Astrocyte (in vitro differentiated cells and primary cell): ENCODE measurements at regions not wholly inside any gene's neighbourhood (a gene's known extent, or its start where the extent isn't known, plus 50 kb on each side); places are given as distances from the start of the nearest gene placed in this dataset.

Experiments
- DNase-seq: peaks from one replicate; pipeline ENCODE4 v3.0.0-alpha.2; 2010; ENCODE audit warnings: low read depth
- FAIRE-seq: peaks from 2 replicates; lab custom pipeline; 2011; peaks lifted over from hg19 to GRCh38; lab: Jason Lieb, UNC
- H2AFZ ChIP-seq: 2 replicates; pipeline ENCODE4 v1.6.0; 2012; ENCODE audit warnings: low read depth, low read length, inconsistent platforms
- H3K27ac ChIP-seq: 2 replicates; pipeline ENCODE4 v1.5.1; 2011; ENCODE audit warnings: low read depth, low read length, inconsistent platforms
- H3K27me3 ChIP-seq: 2 replicates; pipeline ENCODE4 v1.6.0; 2011; ENCODE audit warnings: low read length, inconsistent platforms; ENCODE audit not compliant: insufficient read depth
- H3K36me3 ChIP-seq: 2 replicates; pipeline ENCODE4 v1.5.1; 2011; ENCODE audit warnings: low read length, inconsistent platforms; ENCODE audit not compliant: insufficient read depth
- H3K4me1 ChIP-seq: 2 replicates; pipeline ENCODE4 v1.5.1; 2011; ENCODE audit warnings: low read length, inconsistent platforms; ENCODE audit not compliant: insufficient read depth
- H3K4me2 ChIP-seq: 2 replicates; pipeline ENCODE4 v1.6.0; 2012; ENCODE audit warnings: low read length, inconsistent platforms
- H3K4me3 ChIP-seq: 2 replicates; pipeline ENCODE4 v1.5.1; 2011; ENCODE audit warnings: low read depth, mild to moderate bottlenecking, low read length, inconsistent platforms; ENCODE audit not compliant: insufficient read depth
- H3K79me2 ChIP-seq: 2 replicates; pipeline ENCODE4 v1.6.0; 2012; ENCODE audit warnings: mild to moderate bottlenecking, low read length, inconsistent platforms; ENCODE audit not compliant: insufficient read depth
- H3K9ac ChIP-seq: 2 replicates; pipeline ENCODE4 v1.6.0; 2012; ENCODE audit warnings: mild to moderate bottlenecking, low read length, inconsistent platforms
- H3K9me3 ChIP-seq: 2 replicates; pipeline ENCODE4 v1.5.1; 2012; ENCODE audit warnings: low read depth, mild to moderate bottlenecking, low read length, inconsistent platforms; ENCODE audit not compliant: insufficient read depth
- H4K20me1 ChIP-seq: 2 replicates; pipeline ENCODE4 v1.6.0; 2012; ENCODE audit warnings: low read length, inconsistent platforms; ENCODE audit not compliant: insufficient read depth
- H3K27ac Mint-ChIP-seq: one replicate; pipeline ENCODE4 v1.8.0; 2021; ENCODE audit warnings: mild to moderate bottlenecking, mixed read lengths; ENCODE audit not compliant: unreplicated experiment
- H3K27me3 Mint-ChIP-seq: one replicate; pipeline ENCODE4 v1.8.0; 2021; ENCODE audit warnings: low read depth, mixed read lengths; ENCODE audit not compliant: unreplicated experiment
- H3K36me3 Mint-ChIP-seq: one replicate; pipeline ENCODE4 v1.8.0; 2021; ENCODE audit warnings: low read depth, mixed read lengths; ENCODE audit not compliant: unreplicated experiment
- H3K4me1 Mint-ChIP-seq: one replicate; pipeline ENCODE4 v1.8.0; 2021; ENCODE audit warnings: low read depth, mixed read lengths; ENCODE audit not compliant: unreplicated experiment
- H3K4me3 Mint-ChIP-seq: one replicate; pipeline ENCODE4 v1.8.0; 2021; ENCODE audit warnings: mild to moderate bottlenecking, moderate library complexity, mixed read lengths; ENCODE audit not compliant: unreplicated experiment
- H3K9me3 Mint-ChIP-seq: one replicate; pipeline ENCODE4 v1.8.0; 2021; ENCODE audit warnings: mild to moderate bottlenecking, mixed read lengths; ENCODE audit not compliant: unreplicated experiment
- CTCF ChIP-seq: IDR thresholded peaks from 2 replicates; pipeline ENCODE4 v1.5.1; 2011; ENCODE audit warnings: low read depth, mild to moderate bottlenecking, inconsistent platforms, low read length, moderate library complexity; ENCODE audit not compliant: insufficient read depth
- EZH2 ChIP-seq: IDR thresholded peaks from 2 replicates; pipeline ENCODE4 v1.6.1; 2012; ENCODE audit warnings: mild to moderate bottlenecking, low read length, inconsistent platforms; ENCODE audit not compliant: insufficient read depth

GRCh38 chrX:23134136-23134535 lies 134.4 kb downstream of the DDX53 start:
- FAIRE-seq = no peak
- no peaks in the 10 kb centered on the region for H3K27me3 ChIP-seq
- no peaks in the 10 kb centered on the region for H4K20me1 ChIP-seq
- no peak overlapping the region for H3K4me2 ChIP-seq
- no peak overlapping the region for H2AFZ ChIP-seq
- TF ChIP-seq EZH2 (no peak), CTCF (no peak)
- H3K4me3 ChIP-seq = no peak overlapping the region
- DNase-seq = no peak
- no peak overlapping the region for H3K9ac ChIP-seq
- no peaks in the 10 kb centered on the region for H3K36me3 ChIP-seq
- no peaks in the 10 kb centered on the region for H3K4me1 ChIP-seq
- Mint-ChIP-seq H3K4me1 (no peaks in the 10 kb centered on the region), H3K9me3 (no peaks in the 10 kb centered on the region), H3K36me3 (no peaks in the 10 kb centered on the region), H3K27me3 (no peaks in the 10 kb centered on the region), H3K4me3 (no peak overlapping the region), H3K27ac (no peak overlapping the region)
- no peaks in the 10 kb centered on the region for H3K9me3 ChIP-seq
- no peaks in the 10 kb centered on the region for H3K79me2 ChIP-seq
- no peak overlapping the region for H3K27ac ChIP-seq

GRCh38 chrX:23136816-23137215 lies 137.1 kb downstream of the DDX53 start:
- Histone ChIP-seq H3K27me3 (no peaks in the 10 kb centered on the region), H3K4me2 (no peak overlapping the region), H3K9ac (no peak overlapping the region), H3K9me3 (no peaks in the 10 kb centered on the region), H4K20me1 (no peaks in the 10 kb centered on the region), H3K79me2 (no peaks in the 10 kb centered on the region), H3K36me3 (no peaks in the 10 kb centered on the region), H3K4me1 (no peaks in the 10 kb centered on the region), H2AFZ (no peak overlapping the region), H3K4me3 (no peak overlapping the region), H3K27ac (no peak overlapping the region)
- H3K27ac Mint-ChIP-seq = no peak overlapping the region
- H3K36me3 Mint-ChIP-seq = no peaks in the 10 kb centered on the region
- H3K9me3 Mint-ChIP-seq = no peaks in the 10 kb centered on the region
- H3K4me3 Mint-ChIP-seq = no peak overlapping the region
- H3K27me3 Mint-ChIP-seq = no peaks in the 10 kb centered on the region
- FAIRE-seq = peak; percentile 69
- no peak for DNase-seq
- no peaks in the 10 kb centered on the region for H3K4me1 Mint-ChIP-seq
- TF ChIP-seq CTCF (no peak), EZH2 (no peak)

GRCh38 chrX:23168291-23168690 lies 166.4 kb upstream of the PTCHD1 start:
- H3K36me3 Mint-ChIP-seq = no peaks in the 10 kb centered on the region
- Histone ChIP-seq H4K20me1 (no peaks in the 10 kb centered on the region), H3K9ac (no peak overlapping the region), H3K4me2 (no peak overlapping the region), H3K27ac (no peak overlapping the region), H3K4me1 (no peaks in the 10 kb centered on the region), H3K4me3 (no peak overlapping the region), H3K27me3 (no peaks in the 10 kb centered on the region), H3K9me3 (no peaks in the 10 kb centered on the region), H3K36me3 (no peaks in the 10 kb centered on the region), H3K79me2 (no peaks in the 10 kb centered on the region), H2AFZ (no peak overlapping the region)
- DNase-seq (no peak), FAIRE-seq (no peak)
- no peak overlapping the region for H3K4me3 Mint-ChIP-seq
- no peaks in the 10 kb centered on the region for H3K27me3 Mint-ChIP-seq
- TF ChIP-seq EZH2 (no peak), CTCF (no peak)
- H3K9me3 Mint-ChIP-seq = no peaks in the 10 kb centered on the region
- H3K4me1 Mint-ChIP-seq = no peaks in the 10 kb centered on the region
- H3K27ac Mint-ChIP-seq = no peak overlapping the region
